ENCODE measurements at regions not wholly inside any gene's neighbourhood (a gene's known extent, or its start where the extent isn't known, plus 50 kb on each side); places are given as distances from the start of the nearest gene placed in this dataset.

DNA sequence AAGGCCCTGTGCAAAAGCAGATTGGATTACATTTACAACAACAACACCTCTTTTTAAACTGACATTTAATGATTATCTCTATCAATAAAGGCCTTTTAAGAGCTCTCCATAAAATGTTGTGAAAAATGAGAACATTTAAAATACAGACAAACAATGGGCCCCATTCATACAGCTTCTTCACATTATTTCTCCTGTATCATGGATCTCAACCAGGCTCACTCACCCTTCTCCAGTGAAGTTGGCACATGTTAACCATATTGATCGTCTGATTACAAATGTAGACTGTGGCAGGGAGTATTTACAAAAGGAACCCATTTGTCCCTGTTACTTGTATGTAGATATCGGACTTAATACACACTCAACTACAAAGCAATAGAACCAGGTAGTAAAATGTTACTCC, 220.2 kb upstream of the BTG1 start:
- H4K20me1 ChIP-seq (ENCODE audit: insufficient read depth, low read length), result no peaks in the 10 kb centered on the region
- peak overlapping the region; percentile 99 for H3K27ac ChIP-seq (ENCODE audit: low read depth, low read length, poor library complexity, severe bottlenecking)
- TF ChIP-seq, protein P1, sequence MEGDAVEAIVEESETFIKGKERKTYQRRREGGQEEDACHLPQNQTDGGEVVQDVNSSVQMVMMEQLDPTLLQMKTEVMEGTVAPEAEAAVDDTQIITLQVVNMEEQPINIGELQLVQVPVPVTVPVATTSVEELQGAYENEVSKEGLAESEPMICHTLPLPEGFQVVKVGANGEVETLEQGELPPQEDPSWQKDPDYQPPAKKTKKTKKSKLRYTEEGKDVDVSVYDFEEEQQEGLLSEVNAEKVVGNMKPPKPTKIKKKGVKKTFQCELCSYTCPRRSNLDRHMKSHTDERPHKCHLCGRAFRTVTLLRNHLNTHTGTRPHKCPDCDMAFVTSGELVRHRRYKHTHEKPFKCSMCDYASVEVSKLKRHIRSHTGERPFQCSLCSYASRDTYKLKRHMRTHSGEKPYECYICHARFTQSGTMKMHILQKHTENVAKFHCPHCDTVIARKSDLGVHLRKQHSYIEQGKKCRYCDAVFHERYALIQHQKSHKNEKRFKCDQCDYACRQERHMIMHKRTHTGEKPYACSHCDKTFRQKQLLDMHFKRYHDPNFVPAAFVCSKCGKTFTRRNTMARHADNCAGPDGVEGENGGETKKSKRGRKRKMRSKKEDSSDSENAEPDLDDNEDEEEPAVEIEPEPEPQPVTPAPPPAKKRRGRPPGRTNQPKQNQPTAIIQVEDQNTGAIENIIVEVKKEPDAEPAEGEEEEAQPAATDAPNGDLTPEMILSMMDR (conservative IDR thresholded peaks at IDR 0.05; ENCODE audit: low read length), result no peak
- TF ChIP-seq EZH2phosphoT487 (IDR thresholded peaks at IDR 0.05; ENCODE audit: borderline replicate concordance, low read depth, low read length), result no peak
- no TSS peak for BruUV-seq (replicated peaks)
- H2AFZ ChIP-seq (ENCODE audit: low read length), result peak overlapping the region; percentile 43; the same call in 1 of the 2 replicates
- peak overlapping the region; percentile 49 for H3K4me3 ChIP-seq (ENCODE audit: low read depth, low read length, poor library complexity, severe bottlenecking)
- no peak for DNase-seq (ENCODE audit: low spot score)
- H3K4me2 ChIP-seq (ENCODE audit: low read length), result peak overlapping the region; percentile 92
- H3K9me2 ChIP-seq (ENCODE audit: insufficient read depth, low read length), result no peaks in the 10 kb centered on the region
- H3K9me3 ChIP-seq (ENCODE audit: low read length), result peaks cover 10% of the 10 kb centered on the region; the same call in 1 of the 2 replicates
- ChIA-PET POLR2A (interaction anchor here (0.6 to 5.7 kb wide), 18 partner anchors 8 to 335 kb away, joined by 3 to 86 read pairs (median 6); partner anchors contain the start of gene BTG1), CTCF (ENCODE audit: unreplicated experiment) (interaction anchor here (0.8 kb wide), 1 partner anchor 38 kb away, joined by 3 read pairs; no protein-coding TSS in a partner anchor)
- H3K4me1 ChIP-seq (ENCODE audit: insufficient read depth, low read length, poor library complexity, severe bottlenecking), result peaks cover 68% of the 10 kb centered on the region
- peaks cover 18% of the 10 kb centered on the region; the same call in 1 of the 2 replicates for H3K79me2 ChIP-seq (ENCODE audit: insufficient read depth, low read depth, low read length)
- intact Hi-C loops (cut with micrococcal nuclease; ENCODE audit: unreplicated experiment), result loop anchor here (10.0 kb wide), 1 partner anchor 331 kb away; no protein-coding TSS in a partner anchor
- peaks cover 4% of the 10 kb centered on the region for H3K36me3 ChIP-seq (ENCODE audit: insufficient read depth, low read length)

DNA sequence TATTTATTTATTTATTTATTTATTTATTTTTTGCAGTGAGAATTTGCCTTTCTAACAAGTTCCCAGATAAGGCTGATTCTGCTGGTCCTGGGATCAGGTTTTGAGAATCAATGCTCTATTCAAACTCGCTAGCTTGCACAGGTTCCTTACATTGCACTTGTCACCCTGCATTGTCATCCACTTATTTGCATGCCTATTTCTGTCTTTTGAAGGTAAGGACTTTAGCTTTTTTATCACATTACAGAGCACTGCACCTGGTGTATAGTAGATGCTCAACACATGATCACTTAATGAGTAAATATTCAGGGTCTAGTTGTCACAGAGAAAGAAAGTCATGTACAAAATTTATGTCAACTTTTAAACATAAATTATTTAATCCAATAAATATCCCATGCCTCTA, 219.7 kb upstream of the BTG1 start:
- Histone ChIP-seq H3K4me1 (ENCODE audit: insufficient read depth, low read length, poor library complexity, severe bottlenecking) (peaks cover 68% of the 10 kb centered on the region), H3K4me3 (ENCODE audit: low read depth, low read length, poor library complexity, severe bottlenecking) (peak overlapping the region; percentile 49), H2AFZ (ENCODE audit: low read length) (peak overlapping the region; percentile 43; the same call in 1 of the 2 replicates), H4K20me1 (ENCODE audit: insufficient read depth, low read length) (no peaks in the 10 kb centered on the region), H3K9me3 (ENCODE audit: low read length) (peaks cover 15% of the 10 kb centered on the region; the same call in 1 of the 2 replicates), H3K36me3 (ENCODE audit: insufficient read depth, low read length) (peaks cover 9% of the 10 kb centered on the region), H3K4me2 (ENCODE audit: low read length) (peak overlapping the region; percentile 92), H3K27ac (ENCODE audit: low read depth, low read length, poor library complexity, severe bottlenecking) (peak overlapping the region; percentile 99), H3K9me2 (ENCODE audit: insufficient read depth, low read length) (no peaks in the 10 kb centered on the region), H3K79me2 (ENCODE audit: insufficient read depth, low read depth, low read length) (peaks cover 18% of the 10 kb centered on the region; the same call in 1 of the 2 replicates)
- intact Hi-C loops (cut with micrococcal nuclease; ENCODE audit: unreplicated experiment), result loop anchor here (10.0 kb wide), 1 partner anchor 331 kb away; no protein-coding TSS in a partner anchor
- DNase-seq (ENCODE audit: low spot score), result peak; percentile 83
- POLR2A ChIA-PET, result interaction anchor here (0.7 to 5.7 kb wide), 26 partner anchors 9 to 335 kb away, joined by 3 to 86 read pairs (median 5); partner anchors contain the start of gene BTG1
- TF ChIP-seq, protein P1 (conservative IDR thresholded peaks at IDR 0.05; ENCODE audit: low read length), result no peak
- no peak for TF ChIP-seq EZH2phosphoT487 (IDR thresholded peaks at IDR 0.05; ENCODE audit: borderline replicate concordance, low read depth, low read length)
- CTCF ChIA-PET (ENCODE audit: unreplicated experiment), result interaction anchor here (0.8 to 3.2 kb wide), 4 partner anchors 39 to 139 kb away, joined by 3 to 16 read pairs (median 3); no protein-coding TSS in a partner anchor
- BruUV-seq (replicated peaks), result no TSS peak

Measured in OCI-LY7 (cell line).